ENCODE measurements at regions not wholly inside any gene's neighbourhood (a gene's known extent, or its start where the extent isn't known, plus 50 kb on each side); places are given as distances from the start of the nearest gene placed in this dataset.

DNA sequence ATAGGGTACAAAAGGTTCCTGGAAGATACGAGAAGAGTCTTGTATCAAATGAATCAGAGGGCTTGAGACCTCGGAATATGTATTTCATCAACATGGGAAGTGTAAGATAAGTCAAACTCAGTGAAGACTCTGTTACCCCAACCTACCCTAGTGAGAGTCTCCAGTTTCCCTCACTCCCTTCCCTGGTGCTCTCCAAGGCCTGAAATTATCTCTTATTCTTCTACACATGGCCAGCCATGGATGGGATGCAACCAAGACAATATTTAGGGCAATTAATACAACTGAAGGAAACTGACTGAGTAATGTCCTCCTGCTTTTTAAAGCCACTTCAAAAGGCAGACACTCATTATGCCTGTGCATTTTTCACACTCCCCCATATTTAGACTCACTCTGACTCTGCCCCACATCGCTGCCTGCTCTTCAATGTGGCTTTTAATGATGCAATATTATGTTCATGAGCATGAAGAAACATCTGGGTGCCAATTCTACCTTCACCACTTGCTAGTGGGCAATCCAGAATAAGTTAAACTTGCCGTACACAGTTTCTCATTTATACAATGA, 137.1 kb upstream of the THBS1 start:
- no peak for DNase-seq (ENCODE audit: extremely low spot score in 2 of 2)
- no peaks in the 10 kb centered on the region for H3K4me1 ChIP-seq
- H3K9me3 ChIP-seq = no peaks in the 10 kb centered on the region
- H3K27ac ChIP-seq = no peak overlapping the region
- no peaks in the 10 kb centered on the region for H3K27me3 ChIP-seq
- H3K4me3 ChIP-seq = no peak overlapping the region
- no peak for TF ChIP-seq POLR2A (IDR thresholded peaks at IDR 0.05)
- TF ChIP-seq, protein P1, sequence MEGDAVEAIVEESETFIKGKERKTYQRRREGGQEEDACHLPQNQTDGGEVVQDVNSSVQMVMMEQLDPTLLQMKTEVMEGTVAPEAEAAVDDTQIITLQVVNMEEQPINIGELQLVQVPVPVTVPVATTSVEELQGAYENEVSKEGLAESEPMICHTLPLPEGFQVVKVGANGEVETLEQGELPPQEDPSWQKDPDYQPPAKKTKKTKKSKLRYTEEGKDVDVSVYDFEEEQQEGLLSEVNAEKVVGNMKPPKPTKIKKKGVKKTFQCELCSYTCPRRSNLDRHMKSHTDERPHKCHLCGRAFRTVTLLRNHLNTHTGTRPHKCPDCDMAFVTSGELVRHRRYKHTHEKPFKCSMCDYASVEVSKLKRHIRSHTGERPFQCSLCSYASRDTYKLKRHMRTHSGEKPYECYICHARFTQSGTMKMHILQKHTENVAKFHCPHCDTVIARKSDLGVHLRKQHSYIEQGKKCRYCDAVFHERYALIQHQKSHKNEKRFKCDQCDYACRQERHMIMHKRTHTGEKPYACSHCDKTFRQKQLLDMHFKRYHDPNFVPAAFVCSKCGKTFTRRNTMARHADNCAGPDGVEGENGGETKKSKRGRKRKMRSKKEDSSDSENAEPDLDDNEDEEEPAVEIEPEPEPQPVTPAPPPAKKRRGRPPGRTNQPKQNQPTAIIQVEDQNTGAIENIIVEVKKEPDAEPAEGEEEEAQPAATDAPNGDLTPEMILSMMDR (IDR thresholded peaks at IDR 0.05) = no peak
- no peak for TF ChIP-seq POLR2AphosphoS5 (IDR thresholded peaks at IDR 0.05; ENCODE audit: insufficient read depth in 1 of 2, low read depth in 1 of 2)
- intact Hi-C loops (cut with DNase I) = no loop called here
- H3K36me3 ChIP-seq = no peaks in the 10 kb centered on the region

DNA sequence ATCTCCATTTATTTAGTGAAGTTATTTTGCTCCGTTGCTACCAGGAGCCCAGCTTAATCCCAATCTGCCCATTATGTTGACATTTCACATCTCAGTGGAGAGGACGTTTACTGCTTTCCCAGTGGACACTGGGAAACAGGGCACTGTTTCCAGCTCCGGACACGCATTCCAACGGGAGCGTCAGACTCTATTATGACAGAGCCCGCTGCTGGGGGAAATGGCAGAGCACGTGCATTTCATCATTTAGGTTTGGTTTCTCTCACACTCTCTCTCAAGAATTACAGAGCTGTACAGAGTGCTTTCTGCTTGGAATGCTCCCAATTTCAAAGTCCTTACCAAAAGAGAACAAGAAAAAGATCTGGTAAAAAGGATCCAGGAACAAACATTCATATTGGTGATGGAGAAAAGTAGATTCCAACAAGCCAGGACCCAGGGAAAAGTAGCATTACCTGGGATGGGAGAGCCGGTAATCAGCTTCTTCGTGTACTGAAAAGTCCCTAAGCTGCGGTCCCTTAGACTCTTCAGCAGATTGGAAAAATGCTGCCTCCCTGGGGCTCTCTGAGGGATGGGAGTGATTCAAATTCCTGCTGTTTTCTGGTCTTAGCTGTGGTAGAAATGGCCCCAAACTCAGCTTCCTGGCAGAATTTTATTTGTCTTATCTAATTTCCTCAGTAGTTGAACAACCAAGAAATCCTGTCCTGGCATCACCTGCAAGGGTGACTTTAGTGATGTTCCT, 136.0 kb upstream of the THBS1 start:
- intact Hi-C loops (cut with DNase I) = no loop called here
- DNase-seq (ENCODE audit: extremely low spot score in 2 of 2) = no peak
- Histone ChIP-seq H3K27me3 (no peaks in the 10 kb centered on the region), H3K27ac (no peak overlapping the region), H3K9me3 (no peaks in the 10 kb centered on the region), H3K36me3 (no peaks in the 10 kb centered on the region), H3K4me1 (no peaks in the 10 kb centered on the region), H3K4me3 (no peak overlapping the region)
- TF ChIP-seq POLR2AphosphoS5 (IDR thresholded peaks at IDR 0.05; ENCODE audit: insufficient read depth in 1 of 2, low read depth in 1 of 2) = no peak
- TF ChIP-seq POLR2A (IDR thresholded peaks at IDR 0.05) = no peak
- TF ChIP-seq, protein P1 (IDR thresholded peaks at IDR 0.05) = no peak

DNA sequence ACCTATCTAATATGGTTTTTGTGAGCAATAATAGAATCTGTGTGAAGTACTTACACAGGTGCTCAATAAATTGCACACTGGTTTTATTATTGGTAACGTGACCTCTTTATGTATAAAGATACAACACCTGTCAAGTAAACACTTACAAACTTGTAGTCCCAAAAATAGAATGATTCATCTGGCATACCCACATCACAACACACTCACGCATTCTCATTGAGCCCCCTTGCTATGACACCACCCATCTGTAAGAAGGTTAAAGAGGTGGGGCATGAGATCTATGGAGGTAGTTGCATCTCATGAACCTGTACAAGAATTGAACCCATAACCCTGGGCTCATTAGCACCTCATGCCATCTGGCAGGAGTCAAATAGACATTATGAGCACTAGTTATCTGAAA, 134.9 kb upstream of the THBS1 start:
- no peaks in the 10 kb centered on the region for H3K36me3 ChIP-seq
- H3K4me3 ChIP-seq = no peak overlapping the region
- no peak for DNase-seq (ENCODE audit: extremely low spot score in 2 of 2)
- H3K9me3 ChIP-seq = no peaks in the 10 kb centered on the region
- TF ChIP-seq, protein P1 (IDR thresholded peaks at IDR 0.05) = no peak
- TF ChIP-seq POLR2AphosphoS5 (IDR thresholded peaks at IDR 0.05; ENCODE audit: insufficient read depth in 1 of 2, low read depth in 1 of 2) (no peak), POLR2A (IDR thresholded peaks at IDR 0.05) (no peak)
- no peaks in the 10 kb centered on the region for H3K27me3 ChIP-seq
- peaks cover 9% of the 10 kb centered on the region for H3K4me1 ChIP-seq
- intact Hi-C loops (cut with DNase I) = no loop called here
- H3K27ac ChIP-seq = no peak overlapping the region

DNA sequence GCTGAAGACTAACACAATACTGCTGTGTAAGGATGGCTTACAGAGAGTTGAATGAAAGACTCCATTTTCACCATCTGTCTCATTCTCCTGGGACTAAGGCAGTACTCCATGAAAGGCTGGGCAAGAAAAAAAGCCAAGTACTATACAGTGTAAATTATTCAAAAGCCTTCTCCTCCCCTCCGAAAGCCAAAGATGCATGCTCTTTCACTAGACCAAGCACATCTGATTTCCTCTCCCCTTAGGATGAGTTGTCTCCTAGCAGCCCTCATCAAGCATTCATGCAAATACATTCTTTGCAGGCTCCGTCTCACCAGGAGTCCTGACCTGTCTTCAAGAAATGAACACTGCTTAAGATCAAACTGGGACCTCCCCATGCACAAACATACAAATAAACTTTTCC, 133.5 kb upstream of the THBS1 start:
- Histone ChIP-seq H3K27me3 (no peaks in the 10 kb centered on the region), H3K36me3 (no peaks in the 10 kb centered on the region), H3K27ac (no peak overlapping the region), H3K9me3 (no peaks in the 10 kb centered on the region), H3K4me1 (peaks cover 18% of the 10 kb centered on the region), H3K4me3 (no peak overlapping the region)
- no peak for DNase-seq (ENCODE audit: extremely low spot score in 2 of 2)
- intact Hi-C loops (cut with DNase I) = no loop called here
- TF ChIP-seq POLR2AphosphoS5 (IDR thresholded peaks at IDR 0.05; ENCODE audit: insufficient read depth in 1 of 2, low read depth in 1 of 2) = no peak
- TF ChIP-seq POLR2A (IDR thresholded peaks at IDR 0.05) = no peak
- TF ChIP-seq, protein P1 (IDR thresholded peaks at IDR 0.05) = no peak

DNA sequence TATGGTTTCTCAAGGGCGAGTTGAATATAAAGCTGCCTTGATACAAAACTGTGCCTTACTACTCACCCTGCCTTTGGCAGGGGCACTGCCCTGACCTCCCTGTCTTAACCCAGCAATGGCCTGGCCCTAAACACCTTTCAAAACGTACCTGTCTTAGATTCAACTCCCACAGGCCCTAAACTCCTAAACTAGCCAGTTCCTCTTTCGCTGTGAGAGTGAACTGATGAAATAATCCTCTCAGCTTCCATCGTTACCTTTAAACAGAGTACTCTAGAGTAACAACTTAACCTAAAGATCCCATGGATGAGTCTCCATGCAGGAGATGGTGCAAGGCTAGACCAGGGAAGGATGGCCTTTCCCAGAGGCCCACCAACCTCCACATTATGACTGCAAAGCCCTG, 133.0 kb upstream of the THBS1 start:
- Histone ChIP-seq H3K4me1 (peaks cover 18% of the 10 kb centered on the region), H3K4me3 (no peak overlapping the region), H3K9me3 (no peaks in the 10 kb centered on the region), H3K27me3 (no peaks in the 10 kb centered on the region), H3K36me3 (no peaks in the 10 kb centered on the region), H3K27ac (no peak overlapping the region)
- TF ChIP-seq POLR2A (IDR thresholded peaks at IDR 0.05) (no peak), POLR2AphosphoS5 (IDR thresholded peaks at IDR 0.05; ENCODE audit: insufficient read depth in 1 of 2, low read depth in 1 of 2) (no peak)
- TF ChIP-seq, protein P1 (IDR thresholded peaks at IDR 0.05) = no peak
- no peak for DNase-seq (ENCODE audit: extremely low spot score in 2 of 2)
- intact Hi-C loops (cut with DNase I) = no loop called here

Data from vagina (tissue), 2 donors.